PC-9 (cell line): ENCODE measurements at regions not wholly inside any gene's neighbourhood (a gene's known extent, or its start where the extent isn't known, plus 50 kb on each side); places are given as distances from the start of the nearest gene placed in this dataset.
A peak's percentile ranks its signal among the peaks of the same experiment; 100 is the strongest.

Experiments
- BruUV-seq: library from RNA; stranded (reverse); fragments of 400-500 nt; replicated peaks from 2 replicates; lab custom pipeline; 2021; lab: Mats Ljungman, UMichigan
- CTCF ChIA-PET: fragments of 300-600 bp; sonication (Branson Sonifier 250); formaldehyde crosslinking; loops from one replicate; lab custom pipeline; 2022; ENCODE audit warnings: antibody characterized with exemption; lab: Charles Lee
- POLR2A ChIA-PET: fragments of 300-600 bp; sonication (Branson Sonifier 250); formaldehyde crosslinking; loops from one replicate; lab custom pipeline; 2022; ENCODE audit warnings: antibody characterized with exemption; ENCODE audit not compliant: unreplicated experiment; lab: Charles Lee
- DNase-seq, 2 experiments: peaks; one replicate each; pipeline versions ENCODE4 v3.0.0 to v3.0.0-alpha.2; 2015 to 2022; ENCODE audit warnings: mixed read lengths in 1 of 2
- H2AFZ ChIP-seq: fragments of 200-600 bp; sonication (generic); 2 replicates; pipeline ENCODE4 v1.8.1; 2017; ENCODE audit warnings: antibody characterized with exemption
- H3F3A ChIP-seq: fragments of 200-600 bp; sonication (generic); 2 replicates; pipeline ENCODE4 v1.8.1; 2017; ENCODE audit warnings: antibody characterized with exemption, mild to moderate bottlenecking, low read depth; ENCODE audit not compliant: insufficient read depth
- H3K27ac ChIP-seq: fragments of 200-600 bp; sonication (generic); 2 replicates; pipeline ENCODE4 v1.6.1; 2016; ENCODE audit warnings: mixed run types
- H3K27me3 ChIP-seq: fragments of 200-600 bp; sonication (generic); 2 replicates; pipeline ENCODE4 v1.6.1; 2016; ENCODE audit warnings: low read depth, mixed run types; ENCODE audit not compliant: insufficient read depth
- H3K36me3 ChIP-seq: fragments of 200-600 bp; sonication (generic); 2 replicates; pipeline ENCODE4 v1.6.1; 2016; ENCODE audit warnings: low read depth, mixed run types
- H3K4me1 ChIP-seq: fragments of 200-600 bp; sonication (generic); replicated peaks from 2 replicates; pipeline ENCODE4 v1.6.1; 2016; ENCODE audit warnings: mixed run types; ENCODE audit not compliant: insufficient read depth
- H3K4me2 ChIP-seq: fragments of 200-600 bp; sonication (generic); 2 replicates; pipeline ENCODE4 v1.6.1; 2017; ENCODE audit warnings: mixed run types
- H3K4me3 ChIP-seq: fragments of 200-600 bp; sonication (generic); 2 replicates; pipeline ENCODE4 v1.6.1; 2016; ENCODE audit warnings: mixed run types
- H3K79me2 ChIP-seq: fragments of 200-600 bp; sonication (generic); 2 replicates; pipeline ENCODE4 v1.6.1; 2017; ENCODE audit warnings: low read depth, mixed run types
- H3K9me2 ChIP-seq: fragments of 200-600 bp; sonication (generic); 2 replicates; pipeline ENCODE4 v1.8.1; 2017; ENCODE audit warnings: mild to moderate bottlenecking; ENCODE audit not compliant: insufficient read depth
- H3K9me3 ChIP-seq: fragments of 200-600 bp; sonication (generic); 2 replicates; pipeline ENCODE4 v1.8.1; 2016; ENCODE audit warnings: low read depth; ENCODE audit not compliant: insufficient read depth
- H4K20me1 ChIP-seq: fragments of 200-600 bp; sonication (generic); 2 replicates; pipeline ENCODE4 v1.8.1; 2017; ENCODE audit not compliant: insufficient read depth
- CTCF ChIP-seq: fragments of 200-600 bp; sonication (generic); conservative IDR thresholded peaks from 2 replicates; pipeline ENCODE4 v1.6.1; 2017; ENCODE audit warnings: mixed run types, antibody characterized with exemption, mild to moderate bottlenecking, moderate library complexity
- EZH2 ChIP-seq: fragments of 200-600 bp; sonication (generic); IDR thresholded peaks from 2 replicates; pipeline ENCODE4 v1.8.0; 2017; ENCODE audit warnings: antibody characterized with exemption, low read depth
- intact Hi-C: fragments of 100-400 bp; cut with micrococcal nuclease; formaldehyde crosslinking; loops from one replicate; pipeline ENCODE4 v1.10.0; 2022; ENCODE audit not compliant: unreplicated experiment

DNA sequence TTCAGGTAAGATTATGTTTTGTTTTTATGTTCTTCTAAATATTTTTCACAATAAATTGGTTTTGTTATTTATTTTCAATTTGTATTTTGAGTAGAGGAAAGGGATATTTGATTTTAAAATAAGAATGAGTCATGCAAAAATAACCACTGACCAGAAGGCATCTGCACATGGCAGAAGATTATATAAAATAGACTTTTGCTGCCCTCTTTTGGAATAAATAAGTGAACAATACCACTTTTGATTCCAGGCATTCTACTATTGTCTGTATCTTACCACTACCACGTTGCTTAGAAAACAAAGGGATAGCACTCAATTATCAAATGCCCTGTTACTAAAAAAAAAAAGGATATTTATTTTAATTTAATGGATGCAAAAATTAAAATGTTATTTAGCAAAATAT lies 227.3 kb upstream of the ITGA1 start:
- H3K27me3 ChIP-seq, result no peaks in the 10 kb centered on the region
- H3K36me3 ChIP-seq, result no peaks in the 10 kb centered on the region
- intact Hi-C loops, result loop anchor here (5.0 kb wide), 1 partner anchor 1598 kb away; no protein-coding TSS in a partner anchor
- ChIA-PET CTCF (no interaction called here), POLR2A (no interaction called here)
- TF ChIP-seq EZH2 (no peak), CTCF (peak; percentile 40; the same call in 1 of the 2 replicates)
- H3K9me3 ChIP-seq, result no peaks in the 10 kb centered on the region
- no peaks in the 10 kb centered on the region for H3K79me2 ChIP-seq
- H4K20me1 ChIP-seq, result no peaks in the 10 kb centered on the region
- DNase-seq, result no peak
- no peak overlapping the region for H2AFZ ChIP-seq
- no peak overlapping the region for H3K27ac ChIP-seq
- H3K4me3 ChIP-seq, result no peak overlapping the region
- BruUV-seq, result no TSS peak
- H3F3A ChIP-seq, result no peaks in the 10 kb centered on the region
- H3K4me2 ChIP-seq, result no peak overlapping the region
- no peaks in the 10 kb centered on the region for H3K9me2 ChIP-seq
- no peaks in the 10 kb centered on the region for H3K4me1 ChIP-seq

DNA sequence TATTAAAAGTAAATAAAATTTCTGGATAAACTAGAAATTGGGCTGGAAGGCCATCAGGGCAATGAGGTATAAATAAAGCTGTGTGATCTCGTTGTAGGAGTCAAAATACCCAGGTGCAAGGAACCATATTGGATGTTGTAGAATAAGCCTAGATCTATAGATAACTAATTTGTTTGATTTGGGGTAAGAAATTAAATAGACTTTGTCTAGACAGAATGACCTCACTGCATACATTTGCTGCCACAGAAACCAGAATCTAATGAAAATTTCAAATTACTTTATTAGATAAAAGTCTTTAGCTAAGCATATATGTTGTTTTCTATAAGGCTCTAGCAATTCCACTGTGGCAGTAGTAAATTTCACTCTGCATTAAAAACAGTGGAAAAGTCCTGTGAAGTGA lies 225.2 kb upstream of the ITGA1 start:
- no peaks in the 10 kb centered on the region for H3K36me3 ChIP-seq
- intact Hi-C loops, result loop anchor here (5.0 kb wide), 1 partner anchor 1600 kb away; no protein-coding TSS in a partner anchor
- no TSS peak for BruUV-seq
- H3F3A ChIP-seq, result no peaks in the 10 kb centered on the region
- no peak overlapping the region for H3K27ac ChIP-seq
- H3K4me2 ChIP-seq, result no peak overlapping the region
- H4K20me1 ChIP-seq, result no peaks in the 10 kb centered on the region
- DNase-seq, result no peak
- no peak for TF ChIP-seq CTCF
- no peaks in the 10 kb centered on the region for H3K79me2 ChIP-seq
- H3K4me3 ChIP-seq, result no peak overlapping the region
- no peaks in the 10 kb centered on the region for H3K9me3 ChIP-seq
- H3K4me1 ChIP-seq, result no peaks in the 10 kb centered on the region
- ChIA-PET POLR2A (no interaction called here), CTCF (no interaction called here)
- no peaks in the 10 kb centered on the region for H3K9me2 ChIP-seq
- no peaks in the 10 kb centered on the region for H3K27me3 ChIP-seq
- H2AFZ ChIP-seq, result no peak overlapping the region

DNA sequence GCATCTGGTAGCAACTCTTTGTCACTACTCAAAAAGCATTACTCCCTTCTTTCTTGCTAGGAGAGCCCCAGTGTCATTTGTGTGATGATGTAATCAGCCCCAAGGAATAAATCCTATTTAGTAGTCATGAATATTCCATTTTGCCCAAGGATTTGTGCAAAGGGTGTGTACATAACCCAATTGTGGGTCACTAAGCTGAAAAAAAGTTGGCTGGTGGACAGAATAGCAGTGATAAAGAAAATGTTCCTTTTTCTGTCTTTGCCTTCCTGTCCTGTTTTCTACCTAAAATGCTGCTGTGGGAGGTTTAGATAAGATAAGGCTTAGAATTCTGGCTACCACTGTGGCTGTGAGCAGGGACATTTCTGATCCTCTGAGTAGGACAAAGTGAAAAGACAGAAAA lies 223.1 kb upstream of the ITGA1 start:
- Histone ChIP-seq H3F3A (no peaks in the 10 kb centered on the region), H3K27ac (no peak overlapping the region), H3K4me3 (no peak overlapping the region), H3K4me2 (no peak overlapping the region), H3K27me3 (no peaks in the 10 kb centered on the region), H2AFZ (no peak overlapping the region), H3K9me2 (no peaks in the 10 kb centered on the region), H3K79me2 (no peaks in the 10 kb centered on the region), H4K20me1 (no peaks in the 10 kb centered on the region), H3K9me3 (no peaks in the 10 kb centered on the region), H3K4me1 (no peaks in the 10 kb centered on the region), H3K36me3 (no peaks in the 10 kb centered on the region)
- POLR2A ChIA-PET, result no interaction called here
- no TSS peak for BruUV-seq
- DNase-seq, result no peak
- TF ChIP-seq EZH2 (no peak), CTCF (no peak)
- CTCF ChIA-PET, result no interaction called here
- intact Hi-C loops, result loop anchor here (5.0 kb wide), 1 partner anchor 1602 kb away; no protein-coding TSS in a partner anchor
